HEK293 (cell line): ENCODE measurements at regions not wholly inside any gene's neighbourhood (a gene's known extent, or its start where the extent isn't known, plus 50 kb on each side); places are given as distances from the start of the nearest gene placed in this dataset.

Experiments
- CTCF ChIA-PET: fragments of 350-600 bp; formaldehyde crosslinking; extraction: SDS; loops from one replicate; lab custom pipeline; 2021; ENCODE audit warnings: antibody characterized with exemption; lab: Yijun Ruan, JAX
- POLR2A ChIA-PET: fragments of 300-600 bp; formaldehyde crosslinking; extraction: SDS; loops from one replicate; lab custom pipeline; 2020; ENCODE audit warnings: antibody characterized with exemption, inconsistent platforms; lab: Yijun Ruan, JAX
- H3K27ac ChIP-seq: fragments of 200-500 bp; sonication (Bioruptor generic); 2 replicates; pipeline ENCODE4 v1.5.1; 2014; ENCODE audit warnings: low read depth, low read length, control low read depth, inconsistent platforms; ENCODE audit errors: extremely low read depth
- H3K36me3 ChIP-seq, 2 experiments: fragments of 200-500 bp in 1 of 2; sonication (Bioruptor generic) in 1 of 2; 1 replicate in 1 of 2; 2 replicates in 1 of 2; pipeline ENCODE4 v1.5.1; 2014 to 2017; ENCODE audit warnings: inconsistent platforms in 2 of 2, low read length in 2 of 2; ENCODE audit not compliant: control insufficient read depth in 2 of 2, insufficient read depth in 1 of 2
- H3K4me1 ChIP-seq: fragments of 200-500 bp; sonication (Bioruptor generic); 2 replicates; pipeline ENCODE4 v1.5.1; 2014; ENCODE audit warnings: mild to moderate bottlenecking, low read length, inconsistent platforms; ENCODE audit not compliant: control insufficient read depth, insufficient read depth
- H3K4me3 ChIP-seq: 2 replicates; pipeline ENCODE4 v1.5.1; 2011; ENCODE audit warnings: low read depth, mild to moderate bottlenecking, control low read depth, low read length, moderate library complexity
- H3K9me3 ChIP-seq: fragments of 200-500 bp; sonication (Bioruptor generic); 2 replicates; pipeline ENCODE4 v1.5.1; 2014; ENCODE audit warnings: low read depth, low read length, inconsistent platforms; ENCODE audit not compliant: control insufficient read depth, insufficient read depth
- HOXC10 ChIP-seq: sonication (generic); formaldehyde crosslinking; IDR thresholded peaks from 2 replicates; pipeline ENCODE4 v1.8.1; 2023; ENCODE audit warnings: mild to moderate bottlenecking, missing genetic modification reagents
- YY1 ChIP-seq: fragments of 450-650 bp; formaldehyde crosslinking; IDR thresholded peaks from 2 replicates; pipeline ENCODE4 v1.5.1; 2018; ENCODE audit warnings: missing biosample characterization, missing genetic modification characterization
- ZBTB17 ChIP-seq: fragments of 450-650 bp; formaldehyde crosslinking; IDR thresholded peaks from 2 replicates; pipeline ENCODE4 v1.5.1; 2016; ENCODE audit warnings: missing biosample characterization, missing genetic modification characterization
- ZFHX2 ChIP-seq: fragments of 450-650 bp; formaldehyde crosslinking; conservative IDR thresholded peaks from 2 replicates; pipeline ENCODE4 v1.5.1; 2016; ENCODE audit warnings: missing biosample characterization, missing genetic modification characterization
- ZNF138 ChIP-seq: fragments of 450-650 bp; formaldehyde crosslinking; IDR thresholded peaks from 2 replicates; pipeline ENCODE4 v1.5.1; 2016; ENCODE audit warnings: missing biosample characterization, missing genetic modification characterization, borderline replicate concordance
- ZNF184 ChIP-seq: fragments of 450-650 bp; IDR thresholded peaks from 2 replicates; pipeline ENCODE4 v1.5.1; 2018; ENCODE audit warnings: missing biosample characterization, mild to moderate bottlenecking, missing genetic modification characterization
- ZNF311 ChIP-seq: fragments of 450-650 bp; formaldehyde crosslinking; IDR thresholded peaks from 2 replicates; pipeline ENCODE4 v1.5.1; 2017; ENCODE audit warnings: missing biosample characterization, missing genetic modification characterization, borderline replicate concordance
- ZNF335 ChIP-seq: fragments of 450-650 bp; formaldehyde crosslinking; conservative IDR thresholded peaks from 2 replicates; pipeline ENCODE4 v1.5.1; 2016; ENCODE audit warnings: missing biosample characterization, missing genetic modification characterization
- ZNF426 ChIP-seq: fragments of 450-650 bp; formaldehyde crosslinking; IDR thresholded peaks from 2 replicates; pipeline ENCODE4 v1.5.1; 2017; ENCODE audit warnings: missing biosample characterization, missing genetic modification characterization, mild to moderate bottlenecking, inconsistent platforms, moderate library complexity
- ZNF555 ChIP-seq: fragments of 450-650 bp; formaldehyde crosslinking; conservative IDR thresholded peaks from 2 replicates; pipeline ENCODE4 v1.5.1; 2017; ENCODE audit warnings: missing biosample characterization, mild to moderate bottlenecking, missing genetic modification characterization, inconsistent platforms
- ZNF560 ChIP-seq: fragments of 450-650 bp; formaldehyde crosslinking; IDR thresholded peaks from 2 replicates; pipeline ENCODE4 v1.5.1; 2017; ENCODE audit warnings: missing biosample characterization, missing genetic modification characterization, borderline replicate concordance
- ZNF571 ChIP-seq: fragments of 450-650 bp; formaldehyde crosslinking; IDR thresholded peaks from 2 replicates; pipeline ENCODE4 v1.5.0; 2017; ENCODE audit warnings: missing biosample characterization, missing genetic modification characterization
- ZNF600 ChIP-seq: fragments of 450-650 bp; formaldehyde crosslinking; IDR thresholded peaks from 2 replicates; pipeline ENCODE4 v1.5.1; 2016; ENCODE audit warnings: missing biosample characterization, missing genetic modification characterization
- ZNF623 ChIP-seq: fragments of 450-650 bp; formaldehyde crosslinking; IDR thresholded peaks from 2 replicates; pipeline ENCODE4 v1.5.1; 2016; ENCODE audit warnings: missing biosample characterization, missing genetic modification characterization
- ZNF664 ChIP-seq: fragments of 450-650 bp; formaldehyde crosslinking; IDR thresholded peaks from 2 replicates; pipeline ENCODE4 v1.5.1; 2016; ENCODE audit warnings: missing biosample characterization, missing genetic modification characterization
- TF ChIP-seq, protein P1 (sequence below): fragments of 450-650 bp; formaldehyde crosslinking; IDR thresholded peaks from 2 replicates; pipeline ENCODE4 v1.5.1; 2016; ENCODE audit warnings: missing biosample characterization, missing genetic modification characterization
- TF ChIP-seq, protein P2 (sequence below): fragments of 450-650 bp; formaldehyde crosslinking; IDR thresholded peaks from 2 replicates; pipeline ENCODE4 v1.5.1; 2016; ENCODE audit warnings: missing biosample characterization, missing genetic modification characterization
- TF ChIP-seq, protein P3 (sequence below): fragments of 450-650 bp; IDR thresholded peaks from 2 replicates; pipeline ENCODE4 v1.5.1; 2018; ENCODE audit warnings: missing biosample characterization, missing genetic modification characterization
- TF ChIP-seq, protein P4 (sequence below): fragments of 450-650 bp; formaldehyde crosslinking; IDR thresholded peaks from 2 replicates; pipeline ENCODE4 v1.5.1; 2016; ENCODE audit warnings: missing biosample characterization, missing genetic modification characterization
- TF ChIP-seq, protein P5 (sequence below): fragments of 450-650 bp; formaldehyde crosslinking; IDR thresholded peaks from 2 replicates; pipeline ENCODE4 v1.5.1; 2016; ENCODE audit warnings: missing biosample characterization, missing genetic modification characterization

DNA sequence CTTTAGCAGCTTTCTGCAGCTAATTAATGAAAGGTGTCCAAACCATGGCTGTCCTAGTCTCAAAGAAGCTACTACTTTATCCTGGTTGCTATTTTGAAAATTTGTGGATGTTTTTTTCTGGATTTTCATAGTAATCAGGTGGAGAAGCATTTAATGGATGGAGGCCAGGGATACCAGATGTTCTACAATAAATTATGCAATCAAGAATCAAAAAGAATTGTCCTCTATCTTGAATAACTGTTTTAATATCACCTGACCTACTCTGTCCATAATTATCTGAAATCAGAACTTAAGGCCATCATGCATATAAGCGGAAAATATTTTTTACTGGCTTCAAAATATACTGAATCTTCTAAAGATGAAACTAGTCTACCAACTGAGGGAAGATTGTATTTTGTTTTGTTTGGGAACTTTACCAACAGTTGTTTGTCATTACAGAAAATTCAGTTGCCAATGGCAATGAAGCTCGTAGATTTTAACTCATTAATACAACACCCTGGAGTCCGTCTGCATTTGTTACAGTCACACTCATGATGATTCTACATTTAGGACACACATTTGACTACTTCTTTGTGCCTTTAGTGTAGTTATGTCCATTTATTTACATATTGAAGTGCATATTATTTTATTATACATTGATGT, 762.3 kb upstream of the GRM7 start:
- no peaks in the 10 kb centered on the region for H3K36me3 ChIP-seq
- H3K9me3 ChIP-seq = no peaks in the 10 kb centered on the region
- no peak for TF ChIP-seq ZFHX2 (tag by site-specific recombination)
- TF ChIP-seq, protein P1, sequence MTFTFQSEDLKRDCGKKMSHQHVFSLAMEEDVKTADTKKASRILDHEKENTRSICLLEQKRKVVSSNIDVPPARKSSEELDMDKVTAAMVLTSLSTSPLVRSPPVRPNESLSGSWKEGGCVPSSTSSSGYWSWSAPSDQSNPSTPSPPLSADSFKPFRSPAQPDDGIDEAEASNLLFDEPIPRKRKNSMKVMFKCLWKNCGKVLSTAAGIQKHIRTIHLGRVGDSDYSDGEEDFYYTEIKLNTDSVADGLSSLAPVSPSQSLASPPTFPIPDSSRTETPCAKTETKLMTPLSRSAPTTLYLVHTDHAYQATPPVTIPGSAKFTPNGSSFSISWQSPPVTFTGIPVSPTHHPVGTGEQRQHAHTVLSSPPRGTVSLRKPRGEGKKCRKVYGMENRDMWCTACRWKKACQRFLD = no peak
- no peak for TF ChIP-seq HOXC10 (CRISPR knock-in tag)
- TF ChIP-seq ZNF600 = no peak
- TF ChIP-seq ZNF426 (tag by site-specific recombination) = no peak
- no peak for TF ChIP-seq ZNF311
- TF ChIP-seq ZNF138 (tag by site-specific recombination) = no peak
- no peak for TF ChIP-seq ZNF184 (tag by site-specific recombination)
- no peak for TF ChIP-seq YY1
- TF ChIP-seq ZBTB17 (tag by site-specific recombination) = no peak
- TF ChIP-seq ZNF623 (tag by site-specific recombination) = no peak
- no peak for TF ChIP-seq ZNF571 (tag by site-specific recombination)
- TF ChIP-seq, protein P2, sequence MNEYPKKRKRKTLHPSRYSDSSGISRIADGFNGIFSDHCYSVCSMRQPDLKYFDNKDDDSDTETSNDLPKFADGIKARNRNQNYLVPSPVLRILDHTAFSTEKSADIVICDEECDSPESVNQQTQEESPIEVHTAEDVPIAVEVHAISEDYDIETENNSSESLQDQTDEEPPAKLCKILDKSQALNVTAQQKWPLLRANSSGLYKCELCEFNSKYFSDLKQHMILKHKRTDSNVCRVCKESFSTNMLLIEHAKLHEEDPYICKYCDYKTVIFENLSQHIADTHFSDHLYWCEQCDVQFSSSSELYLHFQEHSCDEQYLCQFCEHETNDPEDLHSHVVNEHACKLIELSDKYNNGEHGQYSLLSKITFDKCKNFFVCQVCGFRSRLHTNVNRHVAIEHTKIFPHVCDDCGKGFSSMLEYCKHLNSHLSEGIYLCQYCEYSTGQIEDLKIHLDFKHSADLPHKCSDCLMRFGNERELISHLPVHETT (tag by site-specific recombination) = no peak
- TF ChIP-seq, protein P3, sequence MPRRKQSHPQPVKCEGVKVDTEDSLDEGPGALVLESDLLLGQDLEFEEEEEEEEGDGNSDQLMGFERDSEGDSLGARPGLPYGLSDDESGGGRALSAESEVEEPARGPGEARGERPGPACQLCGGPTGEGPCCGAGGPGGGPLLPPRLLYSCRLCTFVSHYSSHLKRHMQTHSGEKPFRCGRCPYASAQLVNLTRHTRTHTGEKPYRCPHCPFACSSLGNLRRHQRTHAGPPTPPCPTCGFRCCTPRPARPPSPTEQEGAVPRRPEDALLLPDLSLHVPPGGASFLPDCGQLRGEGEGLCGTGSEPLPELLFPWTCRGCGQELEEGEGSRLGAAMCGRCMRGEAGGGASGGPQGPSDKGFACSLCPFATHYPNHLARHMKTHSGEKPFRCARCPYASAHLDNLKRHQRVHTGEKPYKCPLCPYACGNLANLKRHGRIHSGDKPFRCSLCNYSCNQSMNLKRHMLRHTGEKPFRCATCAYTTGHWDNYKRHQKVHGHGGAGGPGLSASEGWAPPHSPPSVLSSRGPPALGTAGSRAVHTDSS = no peak
- no peak for TF ChIP-seq ZNF555
- TF ChIP-seq, protein P4, sequence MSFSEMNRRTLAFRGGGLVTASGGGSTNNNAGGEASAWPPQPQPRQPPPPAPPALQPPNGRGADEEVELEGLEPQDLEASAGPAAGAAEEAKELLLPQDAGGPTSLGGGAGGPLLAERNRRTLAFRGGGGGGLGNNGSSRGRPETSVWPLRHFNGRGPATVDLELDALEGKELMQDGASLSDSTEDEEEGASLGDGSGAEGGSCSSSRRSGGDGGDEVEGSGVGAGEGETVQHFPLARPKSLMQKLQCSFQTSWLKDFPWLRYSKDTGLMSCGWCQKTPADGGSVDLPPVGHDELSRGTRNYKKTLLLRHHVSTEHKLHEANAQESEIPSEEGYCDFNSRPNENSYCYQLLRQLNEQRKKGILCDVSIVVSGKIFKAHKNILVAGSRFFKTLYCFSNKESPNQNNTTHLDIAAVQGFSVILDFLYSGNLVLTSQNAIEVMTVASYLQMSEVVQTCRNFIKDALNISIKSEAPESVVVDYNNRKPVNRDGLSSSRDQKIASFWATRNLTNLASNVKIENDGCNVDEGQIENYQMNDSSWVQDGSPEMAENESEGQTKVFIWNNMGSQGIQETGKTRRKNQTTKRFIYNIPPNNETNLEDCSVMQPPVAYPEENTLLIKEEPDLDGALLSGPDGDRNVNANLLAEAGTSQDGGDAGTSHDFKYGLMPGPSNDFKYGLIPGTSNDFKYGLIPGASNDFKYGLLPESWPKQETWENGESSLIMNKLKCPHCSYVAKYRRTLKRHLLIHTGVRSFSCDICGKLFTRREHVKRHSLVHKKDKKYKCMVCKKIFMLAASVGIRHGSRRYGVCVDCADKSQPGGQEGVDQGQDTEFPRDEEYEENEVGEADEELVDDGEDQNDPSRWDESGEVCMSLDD (tag by site-specific recombination) = no peak
- no peak for TF ChIP-seq ZNF335 (tag by site-specific recombination)
- TF ChIP-seq ZNF560 (tag by site-specific recombination) = no peak
- TF ChIP-seq, protein P5, sequence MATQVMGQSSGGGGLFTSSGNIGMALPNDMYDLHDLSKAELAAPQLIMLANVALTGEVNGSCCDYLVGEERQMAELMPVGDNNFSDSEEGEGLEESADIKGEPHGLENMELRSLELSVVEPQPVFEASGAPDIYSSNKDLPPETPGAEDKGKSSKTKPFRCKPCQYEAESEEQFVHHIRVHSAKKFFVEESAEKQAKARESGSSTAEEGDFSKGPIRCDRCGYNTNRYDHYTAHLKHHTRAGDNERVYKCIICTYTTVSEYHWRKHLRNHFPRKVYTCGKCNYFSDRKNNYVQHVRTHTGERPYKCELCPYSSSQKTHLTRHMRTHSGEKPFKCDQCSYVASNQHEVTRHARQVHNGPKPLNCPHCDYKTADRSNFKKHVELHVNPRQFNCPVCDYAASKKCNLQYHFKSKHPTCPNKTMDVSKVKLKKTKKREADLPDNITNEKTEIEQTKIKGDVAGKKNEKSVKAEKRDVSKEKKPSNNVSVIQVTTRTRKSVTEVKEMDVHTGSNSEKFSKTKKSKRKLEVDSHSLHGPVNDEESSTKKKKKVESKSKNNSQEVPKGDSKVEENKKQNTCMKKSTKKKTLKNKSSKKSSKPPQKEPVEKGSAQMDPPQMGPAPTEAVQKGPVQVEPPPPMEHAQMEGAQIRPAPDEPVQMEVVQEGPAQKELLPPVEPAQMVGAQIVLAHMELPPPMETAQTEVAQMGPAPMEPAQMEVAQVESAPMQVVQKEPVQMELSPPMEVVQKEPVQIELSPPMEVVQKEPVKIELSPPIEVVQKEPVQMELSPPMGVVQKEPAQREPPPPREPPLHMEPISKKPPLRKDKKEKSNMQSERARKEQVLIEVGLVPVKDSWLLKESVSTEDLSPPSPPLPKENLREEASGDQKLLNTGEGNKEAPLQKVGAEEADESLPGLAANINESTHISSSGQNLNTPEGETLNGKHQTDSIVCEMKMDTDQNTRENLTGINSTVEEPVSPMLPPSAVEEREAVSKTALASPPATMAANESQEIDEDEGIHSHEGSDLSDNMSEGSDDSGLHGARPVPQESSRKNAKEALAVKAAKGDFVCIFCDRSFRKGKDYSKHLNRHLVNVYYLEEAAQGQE (tag by site-specific recombination) = no peak
- TF ChIP-seq ZNF664 (tag by site-specific recombination) = no peak
- ChIA-PET POLR2A (no interaction called here), CTCF (no interaction called here)
- H3K4me1 ChIP-seq = no peaks in the 10 kb centered on the region
- H3K27ac ChIP-seq = no peak overlapping the region
- no peak overlapping the region for H3K4me3 ChIP-seq
